Hematopoietic multipotent progenitor cell (in vitro differentiated cells): ENCODE measurements at regions not wholly inside any gene's neighbourhood (a gene's known extent, or its start where the extent isn't known, plus 50 kb on each side); places are given as distances from the start of the nearest gene placed in this dataset.
A peak's percentile ranks its signal among the peaks of the same experiment; 100 is the strongest.
"Not testable (repeated sequence)": the region's sequence is repeated elsewhere in the genome, so short reads cannot be mapped to it uniquely, and the experiment has no call there.

Source experiments
- DNase-seq, 3 donors: peaks; one replicate each; pipeline ENCODE4 v3.0.0-alpha.2; 2011 to 2015; ENCODE audit warnings: low read depth in 2 of 3, low spot score in 2 of 3

GRCh38 chrY:7325531-7325930 lies 414.0 kb upstream of the AMELY start:
- no peak for DNase-seq

GRCh38 chrY:7320751-7321150 lies 409.2 kb upstream of the AMELY start:
- DNase-seq = no peak

GRCh38 chrY:7320171-7320570 lies 408.6 kb upstream of the AMELY start:
- DNase-seq = not testable (repeated sequence)

- DNase-seq = no peak
Observed at GRCh38 chrY:7318122-7318521, 406.6 kb upstream of the AMELY start.

GRCh38 chrY:7317571-7317970 lies 406.0 kb upstream of the AMELY start:
- DNase-seq = peak in 1 of 3 donors; percentile 22

GRCh38 chrY:7310482-7311269 lies 399.1 kb upstream of the AMELY start:
- DNase-seq = peak in 1 of 3 donors; percentile 55

- DNase-seq = no peak
Observed at GRCh38 chrY:7308816-7309215, 397.3 kb upstream of the AMELY start.

GRCh38 chrY:7302306-7302705 lies 390.8 kb upstream of the AMELY start:
- no peak for DNase-seq

- DNase-seq = peak in 1 of 3 donors; percentile 45
Observed at GRCh38 chrY:7299960-7300359, 388.4 kb upstream of the AMELY start.

- DNase-seq = no peak
Observed at GRCh38 chrY:7292113-7292512, 380.6 kb upstream of the AMELY start.

- DNase-seq = no peak
Observed at GRCh38 chrY:7289889-7290833, 378.6 kb upstream of the AMELY start.

- DNase-seq = no peak
Observed at GRCh38 chrY:7288611-7289010, 377.1 kb upstream of the AMELY start.

GRCh38 chrY:7287963-7288362 lies 376.4 kb upstream of the AMELY start:
- not testable (repeated sequence) for DNase-seq

- DNase-seq = no peak
Observed at GRCh38 chrY:7285388-7285787, 373.8 kb upstream of the AMELY start.

GRCh38 chrY:7283001-7283400 lies 371.4 kb upstream of the AMELY start:
- peak in 1 of 3 donors; percentile 34 for DNase-seq

GRCh38 chrY:7280151-7280740 lies 368.7 kb upstream of the AMELY start:
- not testable (repeated sequence) for DNase-seq

- no peak for DNase-seq
Observed at GRCh38 chrY:7275751-7276150, 364.2 kb upstream of the AMELY start.

GRCh38 chrY:7275014-7275413 lies 363.5 kb upstream of the AMELY start:
- DNase-seq = no peak

- no peak for DNase-seq
Observed at GRCh38 chrY:7274369-7274913, 362.9 kb upstream of the AMELY start.

- DNase-seq = peak in 2 of 3 donors; percentile 80 to 83
Observed at GRCh38 chrY:7273587-7274203, 362.1 kb upstream of the AMELY start.
